GM21786 (cell line): ENCODE measurements at regions not wholly inside any gene's neighbourhood (a gene's known extent, or its start where the extent isn't known, plus 50 kb on each side); places are given as distances from the start of the nearest gene placed in this dataset.
"Not testable (repeated sequence)": the region's sequence is repeated elsewhere in the genome, so short reads cannot be mapped to it uniquely, and the experiment has no call there.

Experiments
- ATAC-seq: cut with Tn5 transposase; IDR thresholded peaks from one replicate; pipeline ENCODE4 v1.9.1; 2021; ENCODE audit not compliant: unreplicated experiment

GRCh38 chr4:10841697-10842096 lies 157.1 kb upstream of the CLNK start:
- no peak for ATAC-seq

DNA sequence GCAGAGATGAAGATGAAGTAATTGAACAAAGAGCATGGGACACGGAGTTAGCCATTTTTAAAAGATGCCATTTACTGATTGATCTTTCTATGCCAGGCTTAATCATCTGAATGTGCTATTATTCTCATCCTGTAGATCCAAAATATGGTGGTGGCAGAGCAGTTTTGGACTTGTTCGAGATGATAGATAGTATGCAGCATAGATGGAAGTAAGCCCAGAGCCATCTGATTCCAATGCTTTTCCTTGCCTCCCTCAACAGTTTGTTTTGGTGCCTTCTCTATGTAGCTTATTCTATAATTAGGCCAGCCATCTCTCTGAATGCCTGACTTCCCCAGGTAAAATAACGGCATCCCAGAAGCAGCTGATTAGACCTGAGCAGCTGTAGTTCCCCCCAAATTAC lies 152.6 kb upstream of the CLNK start:
- no peak for ATAC-seq

DNA sequence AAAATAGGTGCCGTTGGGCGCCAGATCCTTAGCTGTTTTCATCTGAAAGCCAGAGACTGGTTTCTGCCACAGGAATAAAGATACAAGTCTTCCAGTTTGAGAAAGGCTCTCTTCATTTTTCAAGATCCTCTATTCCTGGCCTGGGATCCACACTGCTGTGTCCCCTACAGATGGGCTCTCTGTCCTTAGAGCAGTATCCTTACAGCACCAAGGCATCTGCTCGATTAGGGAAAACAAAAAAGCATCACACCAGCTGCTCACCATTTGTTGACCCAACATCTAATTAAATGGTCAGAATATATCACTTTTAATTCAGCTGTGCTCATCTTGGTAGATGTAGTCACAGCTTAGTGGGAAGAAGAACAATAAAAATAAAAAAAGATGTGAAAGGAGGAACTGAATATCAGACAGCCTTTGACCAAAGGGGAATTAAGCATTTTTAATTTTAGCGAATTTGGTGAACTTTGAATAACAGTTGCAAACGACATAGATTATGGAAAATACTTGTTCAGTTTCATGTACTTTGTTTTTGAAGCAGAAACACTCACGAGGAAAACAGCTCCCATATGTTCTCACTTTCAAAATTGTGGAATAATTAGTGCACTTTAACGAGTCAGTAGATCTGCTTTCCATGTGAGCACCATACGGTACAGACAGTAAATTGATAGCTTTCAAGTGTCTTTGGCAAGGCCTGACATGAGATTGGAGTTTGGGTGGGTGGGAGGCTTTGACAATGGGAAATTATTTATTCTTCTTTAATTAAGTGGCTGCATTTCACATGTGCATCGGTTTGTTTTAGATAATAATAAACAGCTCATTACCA lies 148.4 kb upstream of the CLNK start:
- no peak for ATAC-seq

DNA sequence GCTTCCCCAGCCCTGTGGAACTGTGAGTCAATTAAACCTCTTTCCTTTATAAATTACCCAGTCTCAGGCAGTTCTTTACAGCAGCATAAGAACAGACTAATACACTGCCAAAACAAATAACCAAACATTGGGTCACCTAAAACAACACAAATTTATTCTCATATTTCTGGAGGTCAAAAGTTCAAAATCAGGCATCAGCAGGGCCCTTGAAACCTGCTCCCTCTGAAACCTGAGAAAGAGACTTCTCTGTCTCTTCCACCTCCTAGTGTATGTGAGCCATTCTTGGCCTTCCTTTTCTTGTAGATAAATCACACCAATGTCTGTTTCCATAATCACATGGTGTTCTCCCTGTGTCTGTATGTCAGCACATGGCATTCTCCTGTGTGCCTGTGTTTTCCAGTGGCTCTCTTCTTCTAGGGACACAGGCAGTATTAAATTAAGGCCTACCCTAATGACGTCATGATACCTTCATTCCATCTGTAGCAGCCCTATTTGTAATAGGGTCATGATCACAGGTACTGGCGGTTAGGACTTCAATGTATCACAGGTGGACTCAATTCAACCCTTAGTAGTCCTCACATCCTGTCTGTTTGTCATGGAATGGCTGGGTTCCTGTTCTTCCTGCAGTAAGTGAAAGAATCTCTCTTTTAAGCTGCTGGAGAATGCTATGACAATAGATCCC lies 147.3 kb upstream of the CLNK start:
- no peak for ATAC-seq

GRCh38 chr4:10828918-10829538 lies 144.5 kb upstream of the CLNK start:
- ATAC-seq, result not testable (repeated sequence)

DNA sequence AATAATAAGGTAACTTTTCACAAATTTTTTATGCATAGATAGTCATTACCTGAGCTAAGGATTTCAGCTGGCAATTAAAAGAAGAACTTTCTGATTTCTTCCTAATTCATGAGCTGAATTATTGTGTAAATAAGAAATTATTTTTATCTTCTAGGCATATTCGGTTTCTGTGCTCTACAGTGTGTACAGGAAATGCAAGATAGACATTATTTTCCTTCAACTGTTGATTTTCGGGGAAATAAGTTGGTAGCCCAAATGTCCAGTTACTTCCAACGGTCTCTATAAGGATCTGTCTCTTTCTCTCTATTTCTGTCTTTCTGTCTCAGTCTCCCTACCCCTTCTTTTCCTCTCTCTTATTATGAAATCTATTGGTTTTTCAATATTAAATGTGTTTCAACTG lies 137.3 kb upstream of the CLNK start:
- no peak for ATAC-seq

GRCh38 chr4:10816571-10816970 lies 132.0 kb upstream of the CLNK start:
- no peak for ATAC-seq

- no peak for ATAC-seq
These were observed 127.4 kb upstream of the CLNK start for GRCh38 chr4:10811991-10812390.

- ATAC-seq, result no peak
These were observed 125.8 kb upstream of the CLNK start for GRCh38 chr4:10810411-10810810.

DNA sequence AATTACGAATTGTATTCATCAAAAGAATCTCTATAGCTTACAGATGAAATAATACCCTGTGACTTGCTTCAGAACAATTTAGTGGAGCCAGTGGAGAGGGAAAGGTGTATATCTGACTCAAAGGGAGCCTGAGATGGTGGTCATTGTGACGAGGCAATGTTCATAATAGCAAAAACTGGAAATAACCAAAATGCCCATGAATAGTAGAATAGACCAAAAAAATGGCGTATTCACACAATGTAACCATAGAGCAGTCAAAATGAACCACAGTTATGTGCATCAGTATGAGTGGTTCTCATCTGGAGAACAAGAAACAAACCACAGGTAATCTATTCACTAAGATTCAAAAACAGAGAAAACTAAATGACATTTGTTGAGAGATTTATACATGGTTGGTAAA lies 125.3 kb upstream of the CLNK start:
- ATAC-seq, result no peak

- ATAC-seq, result no peak
These were observed 124.0 kb upstream of the CLNK start for GRCh38 chr4:10808591-10808990.

GRCh38 chr4:10806953-10807645 lies 122.5 kb upstream of the CLNK start:
- ATAC-seq, result no peak

- ATAC-seq, result no peak
These were observed 119.3 kb upstream of the CLNK start for GRCh38 chr4:10803713-10804343.

GRCh38 chr4:10787365-10787764 lies 102.8 kb upstream of the CLNK start:
- no peak for ATAC-seq

GRCh38 chr4:10784621-10785020 lies 100.1 kb upstream of the CLNK start:
- ATAC-seq, result no peak

DNA sequence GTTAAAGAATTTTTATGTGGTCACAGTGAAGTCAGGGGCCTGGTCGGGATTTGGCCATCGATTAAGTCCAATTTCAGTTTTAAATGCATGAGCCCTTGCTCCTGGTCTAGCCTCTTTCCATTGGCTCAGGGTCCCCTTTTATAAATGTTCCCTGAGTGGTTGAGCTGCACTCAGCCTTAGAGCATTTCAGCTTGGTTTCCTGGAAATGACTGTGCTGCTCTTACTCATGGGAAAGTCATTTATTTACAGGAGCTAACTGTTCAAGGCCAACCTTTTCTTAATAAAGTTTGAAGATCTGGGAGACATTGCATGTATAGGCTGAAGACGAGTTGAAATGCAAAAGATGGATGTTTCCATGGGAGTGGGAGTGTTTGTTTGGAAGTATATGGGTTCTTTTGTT lies 98.8 kb upstream of the CLNK start:
- no peak for ATAC-seq

GRCh38 chr4:10781805-10782204 lies 97.2 kb upstream of the CLNK start:
- no peak for ATAC-seq

DNA sequence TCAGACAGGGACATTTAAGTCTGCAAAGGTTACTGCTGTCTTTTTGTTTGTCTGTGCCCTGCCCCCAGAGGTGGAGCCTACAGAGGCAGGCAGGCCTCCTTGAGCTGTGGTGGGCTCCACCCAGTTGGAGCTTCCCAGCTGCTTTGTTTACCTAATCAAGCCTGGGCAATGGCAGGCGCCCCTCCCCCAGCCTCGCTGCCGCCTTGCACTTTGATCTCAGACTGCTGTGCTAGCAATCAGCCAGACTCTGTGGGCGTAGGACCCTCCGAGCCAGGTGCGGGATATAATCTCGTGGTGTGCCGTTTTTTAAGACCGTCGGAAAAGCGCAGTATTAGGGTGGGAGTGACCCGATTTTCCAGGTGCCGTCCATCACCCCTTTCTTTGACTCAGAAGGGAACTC lies 96.2 kb upstream of the CLNK start:
- not testable (repeated sequence) for ATAC-seq

DNA sequence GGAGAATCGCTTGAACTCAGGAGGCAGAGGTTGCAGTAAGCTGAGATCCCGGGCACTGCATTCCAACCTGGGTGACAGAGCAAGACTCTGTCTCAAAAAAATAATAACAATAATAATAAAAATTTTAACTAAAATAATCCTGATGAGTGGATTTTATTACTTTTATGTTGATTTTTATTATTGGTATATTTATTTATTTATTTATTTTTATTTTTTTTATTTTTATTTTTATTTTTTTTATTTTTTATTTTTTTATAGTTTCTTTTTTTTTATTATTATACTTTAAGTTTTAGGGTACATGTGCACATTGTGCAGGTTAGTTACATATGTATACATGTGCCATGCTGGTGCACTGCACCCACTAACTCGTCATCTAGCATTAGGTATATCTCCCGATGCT lies 90.6 kb upstream of the CLNK start:
- ATAC-seq, result not testable (repeated sequence)

DNA sequence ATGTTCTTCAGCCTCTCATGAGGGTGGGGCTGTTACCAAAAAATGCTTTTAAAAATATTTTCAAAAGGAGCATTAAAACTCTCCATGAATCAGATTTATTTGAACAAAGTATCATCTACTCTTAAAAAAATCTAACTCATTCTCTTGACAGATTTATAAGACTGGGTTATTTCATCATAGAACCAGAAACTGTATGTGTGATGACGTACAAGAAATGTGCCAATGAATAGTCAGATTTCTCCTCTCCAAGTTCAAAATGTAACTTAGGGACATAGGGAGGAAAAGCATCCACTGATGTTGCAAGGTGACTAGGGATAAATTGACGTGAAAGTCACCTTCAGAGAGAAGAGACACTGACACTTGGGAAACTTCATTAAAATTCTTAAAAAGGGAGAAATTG lies 89.1 kb upstream of the CLNK start:
- no peak for ATAC-seq

DNA sequence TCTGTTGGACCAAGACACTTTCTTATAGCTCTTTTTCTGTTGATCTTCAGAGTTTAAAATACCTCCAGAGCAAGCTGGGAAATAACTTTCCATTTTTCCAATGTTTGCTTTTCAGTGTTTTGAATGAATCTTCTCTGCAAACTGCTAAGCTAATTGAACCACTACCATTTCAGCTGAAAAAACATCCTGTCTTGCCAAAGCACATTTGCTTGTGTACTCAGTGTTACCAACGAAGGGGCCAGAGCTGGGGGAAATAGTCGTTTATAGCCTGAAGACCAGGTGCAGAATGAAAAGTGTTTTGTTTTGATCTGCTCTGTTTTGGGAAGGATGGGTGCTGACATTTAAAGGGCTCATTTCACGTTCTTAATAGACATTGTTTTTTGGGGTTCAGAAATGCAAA lies 88.4 kb upstream of the CLNK start:
- ATAC-seq, result no peak
